Hippocampal formation (tissue), 2 donors: ENCODE measurements at regions not wholly inside any gene's neighbourhood (a gene's known extent, or its start where the extent isn't known, plus 50 kb on each side); places are given as distances from the start of the nearest gene placed in this dataset.
"Not testable (repeated sequence)": the region's sequence is repeated elsewhere in the genome, so short reads cannot be mapped to it uniquely, and the experiment has no call there.

Source experiments
- DNase-seq, 2 donors: peaks; one replicate each; lab custom pipeline; 2025; lab: John Stamatoyannopoulos, UW

GRCh38 chr21:22762463-22762862 lies 1764.3 kb downstream of the NCAM2 start:
- DNase-seq, result no peak

DNA sequence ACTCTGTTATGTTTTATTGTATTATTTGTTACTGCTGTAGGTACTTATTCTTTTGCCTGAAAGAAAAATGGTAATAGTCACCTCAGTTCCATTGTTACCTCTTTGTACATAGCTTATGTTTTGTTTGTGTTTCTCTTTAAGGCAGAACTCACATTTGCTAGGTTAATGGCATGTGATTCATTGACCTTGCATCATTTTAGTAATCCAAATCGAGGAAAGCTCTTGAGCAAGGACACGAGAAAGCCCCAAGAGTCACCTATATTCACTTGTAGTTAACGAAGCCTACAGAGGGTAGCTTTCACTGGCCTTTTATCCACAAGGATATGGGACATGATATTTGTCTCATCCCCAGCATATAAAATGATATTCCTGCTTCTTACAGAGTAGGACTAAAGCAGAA lies 1765.2 kb downstream of the NCAM2 start:
- no peak for DNase-seq

DNA sequence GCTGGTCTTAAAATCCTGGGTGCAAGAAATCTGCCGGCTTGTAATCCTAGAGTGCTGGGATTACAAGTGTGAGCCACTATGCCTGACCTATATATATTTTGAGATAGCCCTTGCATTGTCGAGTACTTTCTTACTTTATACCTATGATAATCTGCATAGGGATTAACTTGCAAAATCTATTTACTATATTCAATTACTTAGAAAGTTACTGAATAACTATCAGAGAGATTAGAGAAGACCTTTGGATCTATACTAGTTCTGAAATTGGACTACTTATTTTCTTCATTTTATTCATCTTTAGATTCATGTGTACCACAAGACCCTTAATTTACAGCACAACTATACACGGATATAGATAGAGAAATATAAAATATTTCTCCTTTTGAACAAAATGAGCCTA lies 1766.0 kb downstream of the NCAM2 start:
- no peak for DNase-seq

DNA sequence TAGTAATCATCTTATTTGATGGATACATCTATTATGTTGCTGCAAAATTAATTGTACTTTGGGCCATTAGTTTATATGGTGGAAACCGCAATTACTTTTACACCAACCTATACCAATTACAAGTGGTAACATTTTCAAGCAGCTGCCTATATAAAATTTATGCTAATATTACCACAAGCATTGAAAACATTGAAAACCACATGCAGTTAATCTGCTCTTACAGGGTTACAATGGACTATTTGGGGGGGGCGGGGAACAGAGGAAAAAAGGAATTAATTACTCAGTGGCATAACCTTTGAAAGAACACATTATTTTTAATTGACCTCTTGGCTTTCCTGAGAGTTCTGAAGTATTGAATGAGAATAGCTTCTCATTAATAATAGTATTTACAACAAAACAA lies 1793.2 kb downstream of the NCAM2 start:
- no peak for DNase-seq

DNA sequence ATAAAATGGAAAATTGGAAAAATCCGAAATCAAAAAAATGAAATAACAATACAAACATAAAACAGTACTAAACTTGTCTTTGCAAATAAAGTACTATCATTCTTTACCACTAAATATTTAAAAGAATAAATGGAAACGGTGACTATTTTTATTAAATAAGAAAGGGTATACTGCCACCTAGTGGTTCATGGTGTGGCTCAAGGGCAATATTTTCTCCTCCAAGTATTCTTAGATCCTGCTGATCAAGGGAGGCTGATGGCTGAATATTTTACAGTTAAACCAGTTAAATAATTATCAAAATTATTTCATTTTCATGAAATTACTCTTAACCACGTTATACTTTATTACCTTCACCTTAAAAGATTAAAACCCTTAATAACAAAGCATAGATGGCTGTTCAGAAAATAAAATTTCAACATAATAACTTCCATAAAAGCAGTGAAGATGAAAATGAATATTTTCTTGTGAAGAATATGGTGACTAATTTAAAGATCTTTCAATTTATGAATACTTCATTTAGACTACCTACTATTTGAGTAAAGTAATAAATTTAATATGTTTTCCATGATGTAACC lies 1793.9 kb downstream of the NCAM2 start:
- peak; percentile 0 to 70 for DNase-seq

DNA sequence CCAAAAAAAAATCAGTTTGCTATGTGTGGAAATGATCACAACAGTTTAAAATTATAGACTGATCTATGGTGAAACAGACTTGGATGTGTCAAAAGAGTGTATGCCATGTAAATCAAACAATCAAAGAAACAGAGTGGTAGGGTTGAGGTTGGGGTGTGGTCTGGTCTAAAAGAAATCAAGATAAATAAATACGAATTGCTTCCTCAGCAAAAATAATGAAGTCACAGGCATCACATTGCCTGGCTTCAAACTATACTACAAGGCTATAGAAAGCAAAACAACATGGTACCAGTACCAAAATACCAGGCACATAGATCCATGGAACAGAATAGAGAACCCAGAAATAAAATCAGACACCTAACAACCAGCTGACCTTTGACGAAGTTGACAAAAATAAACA lies 1796.9 kb downstream of the NCAM2 start:
- DNase-seq, result no peak

DNA sequence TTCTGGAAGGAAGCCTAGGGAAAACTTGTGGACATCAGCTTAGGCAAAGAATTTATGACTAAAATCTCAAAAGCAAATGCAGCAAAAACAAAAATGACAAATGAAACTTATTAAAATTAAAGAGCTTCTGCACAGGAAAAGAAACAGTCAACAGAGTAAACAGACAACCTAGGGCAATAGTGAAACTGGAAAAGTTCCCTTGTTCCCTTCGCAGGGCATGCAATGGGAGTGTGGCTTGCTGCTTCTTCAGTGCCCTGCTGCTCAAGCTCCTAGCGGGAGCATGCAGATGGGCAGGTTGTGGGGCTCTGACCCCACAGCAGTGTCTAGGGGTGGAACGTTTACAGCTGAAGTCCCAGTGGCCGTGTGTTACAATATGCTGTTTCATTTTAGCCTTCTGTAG lies 1797.4 kb downstream of the NCAM2 start:
- no peak for DNase-seq

DNA sequence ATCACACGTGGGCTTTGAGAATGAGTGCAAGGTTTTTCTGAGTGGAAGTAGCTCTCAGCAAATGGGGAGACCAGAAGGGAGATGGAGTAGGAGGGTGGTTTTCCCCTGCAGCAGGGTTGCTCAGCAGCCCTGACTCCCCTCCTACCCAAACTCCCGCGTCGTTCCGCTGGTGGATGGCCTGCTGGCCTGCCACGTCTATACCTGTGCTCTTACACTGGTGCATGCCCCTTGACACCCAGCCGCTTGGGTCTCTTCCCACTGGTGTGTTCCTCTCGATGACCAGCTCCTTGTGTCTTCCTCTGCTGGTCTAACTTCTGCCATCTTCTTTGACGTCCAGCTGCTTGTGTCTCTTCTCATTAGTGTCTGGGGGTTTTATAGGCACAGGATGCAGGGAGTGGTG lies 1797.9 kb downstream of the NCAM2 start:
- no peak for DNase-seq

DNA sequence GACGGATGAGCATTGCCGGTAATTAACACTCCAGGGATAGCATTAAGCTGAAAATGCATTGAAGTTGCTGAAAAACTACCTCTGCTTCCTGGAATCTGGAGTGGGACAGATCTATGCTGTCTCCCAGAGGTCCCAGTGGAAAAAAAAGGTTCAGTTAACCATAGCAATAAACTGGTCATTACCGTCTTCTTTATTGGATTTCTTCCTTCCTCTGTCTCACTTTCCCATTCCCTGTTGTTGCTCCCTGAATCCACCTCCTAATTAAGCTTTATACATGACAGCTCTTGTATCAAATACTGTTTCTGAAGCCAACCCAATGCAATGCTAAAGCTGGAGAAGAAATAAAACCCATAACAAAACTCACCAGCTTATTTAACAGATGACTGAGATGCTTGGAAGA lies 1805.9 kb downstream of the NCAM2 start:
- no peak for DNase-seq

GRCh38 chr21:22806278-22806677 lies 1808.1 kb downstream of the NCAM2 start:
- no peak for DNase-seq

GRCh38 chr21:22813201-22813600 lies 1815.0 kb downstream of the NCAM2 start:
- DNase-seq, result no peak

- not testable (repeated sequence) for DNase-seq
Measured at GRCh38 chr21:22818681-22819485, 1820.7 kb downstream of the NCAM2 start.

DNA sequence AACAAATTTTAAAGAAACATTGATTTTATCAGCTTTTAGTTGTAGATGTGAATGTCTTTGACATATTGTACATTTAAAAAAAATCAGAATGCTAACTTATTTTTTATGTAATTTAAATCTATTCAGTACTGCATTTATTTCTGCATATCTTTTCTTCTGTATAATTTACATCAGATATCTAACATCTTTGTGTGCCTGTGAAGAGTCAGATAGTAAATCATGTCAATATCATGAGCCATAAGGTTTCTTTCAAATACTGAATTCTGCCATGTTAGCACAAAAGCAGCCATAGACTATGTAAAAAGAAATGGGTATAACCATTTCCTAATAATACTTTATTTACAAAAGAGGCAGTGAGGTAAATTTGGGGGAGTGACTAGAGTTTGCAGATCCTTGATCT lies 1829.2 kb downstream of the NCAM2 start:
- DNase-seq, result no peak

- no peak for DNase-seq
Measured at GRCh38 chr21:22842875-22843274, 1844.7 kb downstream of the NCAM2 start.

DNA sequence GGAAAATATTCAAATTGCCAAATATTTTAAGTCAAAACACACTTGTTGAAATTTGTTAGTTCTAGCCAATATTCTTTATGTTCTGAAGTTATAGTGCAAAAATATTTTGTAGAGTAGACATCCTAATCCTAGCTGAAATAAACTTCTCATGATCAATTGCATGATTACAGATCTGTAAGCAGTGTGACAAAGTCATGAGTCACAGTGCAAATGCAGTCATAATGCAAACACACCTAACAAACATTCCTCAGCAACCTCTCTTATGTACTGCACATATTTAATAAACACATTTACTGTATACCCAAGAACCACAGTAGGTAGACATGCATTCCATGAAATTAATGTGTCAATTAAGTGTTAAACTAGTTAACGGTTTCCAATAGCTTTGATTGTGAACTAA lies 1857.4 kb downstream of the NCAM2 start:
- DNase-seq, result no peak

DNA sequence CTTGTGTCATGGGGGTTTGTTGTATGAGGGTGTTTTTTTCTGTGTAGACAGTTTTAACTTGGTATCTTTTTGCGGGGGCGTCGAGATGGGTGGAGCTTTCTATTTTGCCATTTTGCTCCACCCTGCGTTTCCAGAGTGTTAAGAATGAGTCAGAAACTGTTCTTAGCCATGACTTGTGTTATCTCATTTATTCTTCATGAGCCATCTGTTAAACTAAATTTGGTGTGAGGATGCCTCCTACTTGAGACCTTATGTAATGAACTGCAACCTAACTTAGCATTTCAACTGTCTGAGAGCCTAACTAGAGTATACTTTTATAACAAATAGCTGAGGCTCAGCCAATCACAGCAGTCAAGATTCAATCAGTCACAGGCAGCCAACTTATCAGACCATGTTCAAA lies 1873.5 kb downstream of the NCAM2 start:
- DNase-seq, result no peak

- no peak for DNase-seq
Measured at GRCh38 chr21:22880573-22880972, 1882.4 kb downstream of the NCAM2 start.

DNA sequence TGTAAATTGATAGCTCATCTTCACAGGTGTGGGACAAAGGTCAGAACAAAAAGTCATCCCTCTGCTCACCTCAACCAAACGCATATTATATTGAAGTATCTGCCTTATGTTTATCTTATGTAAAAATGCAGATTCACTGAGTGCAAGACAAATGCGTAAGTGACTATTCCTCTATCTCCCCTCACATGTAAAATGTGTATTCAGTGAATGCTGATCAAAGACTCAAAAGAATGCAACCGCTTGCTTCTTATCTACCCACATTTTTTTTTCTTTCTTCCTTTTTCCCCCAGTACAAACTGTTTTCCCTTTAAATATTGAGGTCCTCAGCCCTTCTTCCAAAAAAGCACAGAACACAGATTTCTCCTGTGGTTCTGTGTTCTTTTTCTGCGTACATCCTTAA lies 1882.9 kb downstream of the NCAM2 start:
- no peak for DNase-seq

- DNase-seq, result no peak
Measured at GRCh38 chr21:22885079-22885478, 1886.9 kb downstream of the NCAM2 start.

DNA sequence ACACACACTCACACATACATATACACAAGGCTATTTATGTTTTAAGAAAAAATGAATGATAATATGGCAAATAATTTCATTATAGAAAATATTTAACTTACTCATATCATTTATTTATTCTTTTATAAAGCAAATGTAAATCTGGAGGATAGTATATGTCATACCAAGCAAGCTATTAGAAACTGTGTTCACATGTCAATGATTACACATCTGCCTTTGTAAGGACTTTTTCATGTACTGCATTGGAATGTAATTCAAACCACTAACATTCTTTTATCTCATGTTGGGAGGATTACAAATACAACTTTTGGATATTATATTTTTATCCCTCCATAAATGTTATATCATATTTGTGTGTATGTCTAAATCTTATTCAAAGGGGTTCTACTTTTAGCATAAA lies 1887.4 kb downstream of the NCAM2 start:
- no peak for DNase-seq

DNA sequence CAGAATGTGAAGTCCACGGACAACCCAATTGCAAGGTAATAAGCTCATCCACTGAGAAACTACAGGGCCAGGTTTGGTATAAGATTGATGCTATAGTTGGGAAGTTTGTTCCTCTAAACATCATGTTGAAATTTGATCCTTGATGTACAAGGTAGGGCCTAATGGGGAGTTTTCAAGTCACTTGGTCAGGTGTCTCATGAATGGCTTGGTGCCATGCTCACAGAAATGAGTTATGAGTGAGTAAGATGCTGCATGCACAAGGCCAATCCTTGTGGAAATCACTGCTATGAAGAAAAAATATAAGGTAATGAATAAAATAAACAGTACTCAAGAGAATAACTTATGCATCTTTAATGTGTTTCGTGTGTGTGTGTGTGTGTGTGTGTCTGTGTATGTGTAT lies 1891.2 kb downstream of the NCAM2 start:
- no peak for DNase-seq

DNA sequence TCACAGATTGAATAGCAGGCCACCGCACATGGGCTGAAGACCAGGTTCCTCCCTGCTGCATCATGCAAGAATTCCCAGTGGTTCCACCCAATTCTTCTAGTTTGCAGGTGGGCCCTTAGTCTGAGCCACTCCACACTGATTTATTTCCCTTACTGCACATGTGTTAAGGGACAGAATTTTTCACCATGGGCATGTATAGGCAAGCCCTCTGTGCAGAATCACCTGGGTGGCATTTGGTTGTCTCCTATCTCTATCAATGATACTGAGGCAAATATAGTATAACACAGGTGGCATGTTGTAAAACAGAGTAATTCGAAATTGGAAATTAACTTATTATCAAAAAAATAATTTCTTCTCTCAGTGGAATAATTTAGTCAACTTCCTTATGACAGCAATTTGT lies 1892.4 kb downstream of the NCAM2 start:
- DNase-seq, result no peak

DNA sequence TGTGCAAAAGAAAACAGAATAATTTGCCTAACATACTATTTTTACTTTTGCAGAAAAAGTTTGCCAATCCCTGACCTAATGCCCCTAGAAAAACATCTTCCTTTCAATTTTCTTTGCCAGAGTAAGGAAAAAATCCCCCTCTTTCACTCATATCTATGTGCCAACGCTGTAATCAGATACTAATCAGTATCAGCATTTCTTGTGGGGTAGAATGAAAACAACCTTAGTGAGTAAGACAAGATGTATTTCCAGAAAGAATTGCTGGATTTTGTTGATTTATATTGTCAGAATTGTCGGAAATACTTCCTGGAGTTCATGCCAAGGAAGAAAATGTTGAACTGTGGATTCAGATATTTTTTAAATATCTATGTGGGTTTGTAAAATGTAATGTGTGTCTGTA lies 1893.8 kb downstream of the NCAM2 start:
- no peak for DNase-seq

DNA sequence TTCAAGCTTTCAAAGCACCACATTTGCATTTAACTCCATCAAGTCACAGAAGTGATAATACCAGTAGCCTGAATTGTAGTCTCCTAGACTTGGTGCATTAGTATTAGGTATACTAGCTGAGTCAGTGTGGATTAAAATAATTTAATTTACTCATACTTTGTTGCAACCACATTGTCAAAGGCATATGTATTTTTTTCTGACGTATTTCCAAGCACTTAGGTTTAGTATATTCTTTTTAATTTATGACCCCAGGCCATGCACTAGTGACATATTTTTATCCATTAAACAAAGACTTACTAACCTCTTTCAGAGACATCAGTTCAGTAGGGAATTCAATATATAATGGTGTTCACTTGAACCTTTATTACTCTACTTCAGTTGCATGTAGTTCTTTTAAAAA lies 1894.5 kb downstream of the NCAM2 start:
- DNase-seq, result no peak
